ENCODE measurements at regions not wholly inside any gene's neighbourhood (a gene's known extent, or its start where the extent isn't known, plus 50 kb on each side); places are given as distances from the start of the nearest gene placed in this dataset.
"Not testable (repeated sequence)": the region's sequence is repeated elsewhere in the genome, so short reads cannot be mapped to it uniquely, and the experiment has no call there.

- no peak for DNase-seq
Observed at GRCh38 chr10:36764823-36765222, 360.6 kb upstream of the ANKRD30A start.

GRCh38 chr10:36761121-36761520 lies 364.3 kb upstream of the ANKRD30A start:
- no peak for DNase-seq

GRCh38 chr10:36759141-36759805 lies 366.1 kb upstream of the ANKRD30A start:
- DNase-seq, result no peak

GRCh38 chr10:36748128-36748871 lies 377.1 kb upstream of the ANKRD30A start:
- no peak for DNase-seq

- no peak for DNase-seq
Observed at GRCh38 chr10:36739884-36740445, 385.4 kb upstream of the ANKRD30A start.

GRCh38 chr10:36738738-36739431 lies 386.5 kb upstream of the ANKRD30A start:
- no peak for DNase-seq

- no peak for DNase-seq
Observed at GRCh38 chr10:36736311-36736710, 389.1 kb upstream of the ANKRD30A start.

GRCh38 chr10:36734590-36734989 lies 390.8 kb upstream of the ANKRD30A start:
- not testable (repeated sequence) for DNase-seq

GRCh38 chr10:36730316-36730715 lies 395.1 kb upstream of the ANKRD30A start:
- DNase-seq, result no peak

- DNase-seq, result no peak
Observed at GRCh38 chr10:36728626-36729025, 396.8 kb upstream of the ANKRD30A start.

- DNase-seq, result no peak
Observed at GRCh38 chr10:36725581-36726520, 399.5 kb upstream of the ANKRD30A start.

GRCh38 chr10:36722777-36723176 lies 402.6 kb upstream of the ANKRD30A start:
- no peak for DNase-seq

- DNase-seq, result no peak
Observed at GRCh38 chr10:36721871-36722270, 403.5 kb upstream of the ANKRD30A start.

- DNase-seq, result no peak
Observed at GRCh38 chr10:36720895-36721294, 404.5 kb upstream of the ANKRD30A start.

- DNase-seq, result no peak
Observed at GRCh38 chr10:36717118-36717517, 408.3 kb upstream of the ANKRD30A start.

- DNase-seq, result no peak
Observed at GRCh38 chr10:36716291-36716690, 409.1 kb upstream of the ANKRD30A start.

- no peak for DNase-seq
Observed at GRCh38 chr10:36712695-36713094, 412.7 kb upstream of the ANKRD30A start.

- no peak for DNase-seq
Observed at GRCh38 chr10:36711361-36711760, 414.0 kb upstream of the ANKRD30A start.

GRCh38 chr10:36704124-36704523 lies 421.3 kb upstream of the ANKRD30A start:
- DNase-seq, result no peak

- DNase-seq, result no peak
Observed at GRCh38 chr10:36703179-36703578, 422.2 kb upstream of the ANKRD30A start.

- no peak for DNase-seq
Observed at GRCh38 chr10:36700123-36700522, 425.3 kb upstream of the ANKRD30A start.

GRCh38 chr10:36692759-36693158 lies 432.6 kb upstream of the ANKRD30A start:
- DNase-seq, result no peak

All from CD4-positive, alpha-beta T cell treated with Interleukin-4 for 4 hours (primary cell).